OCI-LY1 (cell line): ENCODE measurements at regions not wholly inside any gene's neighbourhood (a gene's known extent, or its start where the extent isn't known, plus 50 kb on each side); places are given as distances from the start of the nearest gene placed in this dataset.
"Not testable (repeated sequence)": the region's sequence is repeated elsewhere in the genome, so short reads cannot be mapped to it uniquely, and the experiment has no call there.

ENCODE experiments used
- H2AFZ ChIP-seq: fragments of 200-600 bp; sonication (generic), shearing (Covaris generic); 2 replicates; pipeline ENCODE4 v1.6.0; 2014; ENCODE audit warnings: antibody characterized with exemption, mild to moderate bottlenecking, low read length
- H3F3A ChIP-seq: fragments of 200-600 bp; sonication (generic), shearing (Covaris generic); 2 replicates; pipeline ENCODE4 v1.6.0; 2014; ENCODE audit warnings: mild to moderate bottlenecking, antibody characterized with exemption, low read length, moderate library complexity; ENCODE audit not compliant: insufficient read depth
- H3K27ac ChIP-seq: fragments of 200-600 bp; sonication (generic); 2 replicates; pipeline ENCODE4 v1.5.1; 2014; ENCODE audit warnings: low read length, mixed run types, mild to moderate bottlenecking, low read depth; ENCODE audit not compliant: poor library complexity, severe bottlenecking
- H3K27me3 ChIP-seq: fragments of 200-600 bp; sonication (generic); 2 replicates; pipeline ENCODE4 v1.6.0; 2014; ENCODE audit warnings: antibody characterized with exemption, mild to moderate bottlenecking, low read length, moderate library complexity; ENCODE audit not compliant: insufficient read depth
- H3K36me3 ChIP-seq: fragments of 200-600 bp; sonication (generic); 2 replicates; pipeline ENCODE4 v1.6.1; 2014; ENCODE audit warnings: mild to moderate bottlenecking, antibody characterized with exemption, low read length, moderate library complexity, mixed read lengths; ENCODE audit not compliant: insufficient read depth
- H3K4me1 ChIP-seq: fragments of 200-600 bp; sonication (generic); 2 replicates; pipeline ENCODE4 v1.5.1; 2014; ENCODE audit warnings: mild to moderate bottlenecking, low read length, moderate library complexity; ENCODE audit not compliant: insufficient read depth, severe bottlenecking
- H3K4me2 ChIP-seq: fragments of 200-600 bp; sonication (generic), shearing (Covaris generic); 2 replicates; pipeline ENCODE4 v1.6.1; 2014; ENCODE audit warnings: low read length
- H3K4me3 ChIP-seq: fragments of 200-600 bp; sonication (generic); 2 replicates; pipeline ENCODE4 v1.5.1; 2014; ENCODE audit warnings: low read length, low read depth, mild to moderate bottlenecking, mixed read lengths; ENCODE audit not compliant: poor library complexity, severe bottlenecking
- H3K79me2 ChIP-seq: fragments of 200-600 bp; shearing (Covaris generic); 2 replicates; pipeline ENCODE4 v1.6.1; 2016; ENCODE audit warnings: mixed run types, low read length, mixed read lengths; ENCODE audit not compliant: insufficient read depth
- H3K9ac ChIP-seq: fragments of 200-600 bp; sonication (generic), shearing (Covaris generic); 2 replicates; pipeline ENCODE4 v1.6.1; 2014; ENCODE audit warnings: mild to moderate bottlenecking, low read length, mixed read lengths
- H3K9me2 ChIP-seq: fragments of 200-600 bp; sonication (generic), shearing (Covaris generic); 2 replicates; pipeline ENCODE4 v1.6.1; 2014; ENCODE audit warnings: low read depth, mild to moderate bottlenecking, low read length, mixed read lengths
- H3K9me3 ChIP-seq: fragments of 200-600 bp; shearing (Covaris generic); 2 replicates; pipeline ENCODE4 v1.6.1; 2014; ENCODE audit warnings: low read length, mixed read lengths
- H4K20me1 ChIP-seq: fragments of 200-600 bp; sonication (generic), shearing (Covaris generic); 2 replicates; pipeline ENCODE4 v1.6.0; 2016; ENCODE audit warnings: mild to moderate bottlenecking, low read length; ENCODE audit not compliant: insufficient read depth
- EZH2 ChIP-seq: fragments of 200-600 bp; sonication (generic), shearing (Covaris generic); IDR thresholded peaks from 2 replicates; pipeline ENCODE4 v1.8.0; 2017; ENCODE audit warnings: borderline replicate concordance, mixed run types, mild to moderate bottlenecking, antibody characterized with exemption, low read length, moderate library complexity, mixed read lengths
- TF ChIP-seq, protein P1 (sequence below): fragments of 200-600 bp; sonication (generic), shearing (Covaris generic); IDR thresholded peaks from 2 replicates; pipeline ENCODE4 v1.5.1; 2017; ENCODE audit warnings: mild to moderate bottlenecking, antibody characterized with exemption, low read length, moderate library complexity, mixed read lengths

GRCh38 chr4:158033416-158034120, 139.3 kb downstream of the GASK1B start:
- no peak overlapping the region for H3K4me2 ChIP-seq
- no peak overlapping the region for H3K9ac ChIP-seq
- no peaks in the 10 kb centered on the region for H4K20me1 ChIP-seq
- no peaks in the 10 kb centered on the region for H3K27me3 ChIP-seq
- H2AFZ ChIP-seq: no peak overlapping the region
- H3K4me3 ChIP-seq: no peak overlapping the region
- H3K4me1 ChIP-seq: no peaks in the 10 kb centered on the region
- no peaks in the 10 kb centered on the region for H3F3A ChIP-seq
- H3K9me3 ChIP-seq: no peaks in the 10 kb centered on the region
- H3K79me2 ChIP-seq: no peaks in the 10 kb centered on the region
- TF ChIP-seq, protein P1, sequence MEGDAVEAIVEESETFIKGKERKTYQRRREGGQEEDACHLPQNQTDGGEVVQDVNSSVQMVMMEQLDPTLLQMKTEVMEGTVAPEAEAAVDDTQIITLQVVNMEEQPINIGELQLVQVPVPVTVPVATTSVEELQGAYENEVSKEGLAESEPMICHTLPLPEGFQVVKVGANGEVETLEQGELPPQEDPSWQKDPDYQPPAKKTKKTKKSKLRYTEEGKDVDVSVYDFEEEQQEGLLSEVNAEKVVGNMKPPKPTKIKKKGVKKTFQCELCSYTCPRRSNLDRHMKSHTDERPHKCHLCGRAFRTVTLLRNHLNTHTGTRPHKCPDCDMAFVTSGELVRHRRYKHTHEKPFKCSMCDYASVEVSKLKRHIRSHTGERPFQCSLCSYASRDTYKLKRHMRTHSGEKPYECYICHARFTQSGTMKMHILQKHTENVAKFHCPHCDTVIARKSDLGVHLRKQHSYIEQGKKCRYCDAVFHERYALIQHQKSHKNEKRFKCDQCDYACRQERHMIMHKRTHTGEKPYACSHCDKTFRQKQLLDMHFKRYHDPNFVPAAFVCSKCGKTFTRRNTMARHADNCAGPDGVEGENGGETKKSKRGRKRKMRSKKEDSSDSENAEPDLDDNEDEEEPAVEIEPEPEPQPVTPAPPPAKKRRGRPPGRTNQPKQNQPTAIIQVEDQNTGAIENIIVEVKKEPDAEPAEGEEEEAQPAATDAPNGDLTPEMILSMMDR: no peak
- no peak for TF ChIP-seq EZH2
- no peak overlapping the region for H3K27ac ChIP-seq
- H3K9me2 ChIP-seq: no peaks in the 10 kb centered on the region
- H3K36me3 ChIP-seq: no peaks in the 10 kb centered on the region

- Histone ChIP-seq H3K4me2 (no peak overlapping the region), H4K20me1 (no peaks in the 10 kb centered on the region), H3K27me3 (no peaks in the 10 kb centered on the region)
Measured at GRCh38 chr4:158032733-158033415, 140.0 kb downstream of the GASK1B start.

GRCh38 chr4:158028381-158028780, 144.4 kb downstream of the GASK1B start:
- H2AFZ ChIP-seq, H3K9me3 ChIP-seq, H3K4me3 ChIP-seq, H3K9me2 ChIP-seq, H3K4me2 ChIP-seq, H3K27ac ChIP-seq, H3K36me3 ChIP-seq, H3K27me3 ChIP-seq, H3K9ac ChIP-seq, H3K79me2 ChIP-seq, H3F3A ChIP-seq, H4K20me1 ChIP-seq, H3K4me1 ChIP-seq: not testable (repeated sequence)

More at GRCh38 chr4:158032733-158033415, 140.0 kb downstream of the GASK1B start:
- Histone ChIP-seq H3K4me3 (no peak overlapping the region), H3F3A (no peaks in the 10 kb centered on the region), H2AFZ (no peak overlapping the region), H3K27ac (no peak overlapping the region), H3K36me3 (no peaks in the 10 kb centered on the region), H3K9me2 (no peaks in the 10 kb centered on the region), H3K9ac (no peak overlapping the region), H3K9me3 (no peaks in the 10 kb centered on the region), H3K4me1 (no peaks in the 10 kb centered on the region), H3K79me2 (no peaks in the 10 kb centered on the region)
- TF ChIP-seq, protein P1: no peak
- no peak for TF ChIP-seq EZH2

DNA sequence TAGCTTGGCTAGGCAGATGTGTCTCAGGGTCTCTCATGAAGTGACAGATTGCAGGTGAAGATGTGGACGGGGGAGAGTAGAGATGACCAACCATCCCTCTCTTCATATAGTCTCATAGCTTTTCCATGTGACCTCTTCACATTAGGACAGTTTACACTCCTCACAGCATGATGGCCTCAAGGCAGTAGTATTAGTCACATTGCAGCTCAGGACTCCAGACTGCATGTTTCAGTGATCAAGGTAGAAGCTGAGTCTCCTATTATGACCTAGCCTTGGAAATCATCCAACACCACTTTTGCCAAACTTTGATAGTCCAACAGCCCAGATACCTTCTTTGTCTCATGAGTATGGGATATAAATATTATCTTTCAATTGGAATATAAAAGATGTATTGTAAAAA, 147.7 kb downstream of the GASK1B start:
- Histone ChIP-seq H3K9me3 (no peaks in the 10 kb centered on the region), H3K4me3 (no peak overlapping the region), H3K79me2 (no peaks in the 10 kb centered on the region), H2AFZ (no peak overlapping the region), H3K4me2 (no peak overlapping the region), H3K36me3 (no peaks in the 10 kb centered on the region), H3K27ac (no peak overlapping the region), H3K9me2 (no peaks in the 10 kb centered on the region), H3K27me3 (no peaks in the 10 kb centered on the region), H3K9ac (no peak overlapping the region), H3K4me1 (no peaks in the 10 kb centered on the region), H4K20me1 (no peaks in the 10 kb centered on the region), H3F3A (no peaks in the 10 kb centered on the region)
- TF ChIP-seq, protein P1: no peak
- no peak for TF ChIP-seq EZH2
